Lower lobe of right lung (tissue), 2 donors: ENCODE measurements at regions not wholly inside any gene's neighbourhood (a gene's known extent, or its start where the extent isn't known, plus 50 kb on each side); places are given as distances from the start of the nearest gene placed in this dataset.

ENCODE experiments used
- ATAC-seq, 2 donors: fragments of 200-7000 bp; cut with Tn5 transposase; one replicate each; pipeline ENCODE4 v1.9.1; 2020 to 2022; ENCODE audit warnings: mild to moderate bottlenecking in 2 of 2, moderate library complexity in 2 of 2
- DNase-seq: peaks from one replicate; pipeline ENCODE4 v3.0.0-alpha.2; 2020
- H3K27ac ChIP-seq: fragments of 200-600 bp; one replicate; pipeline ENCODE4 v1.8.0; 2022
- H3K27me3 ChIP-seq: fragments of 200-600 bp; one replicate; pipeline ENCODE4 v1.8.0; 2022; ENCODE audit warnings: low read depth
- H3K36me3 ChIP-seq: fragments of 200-600 bp; one replicate; pipeline ENCODE4 v1.8.0; 2022; ENCODE audit warnings: mild to moderate bottlenecking
- H3K4me1 ChIP-seq: fragments of 200-600 bp; one replicate; pipeline ENCODE4 v1.8.0; 2022
- H3K4me3 ChIP-seq: fragments of 200-600 bp; one replicate; pipeline ENCODE4 v1.8.0; 2022; ENCODE audit warnings: mild to moderate bottlenecking
- H3K9me3 ChIP-seq: fragments of 200-600 bp; one replicate; pipeline ENCODE4 v1.8.0; 2022
- intact Hi-C: fragments of 100-400 bp; cut with DNase I; formaldehyde crosslinking; loops from one replicate; pipeline ENCODE4 v1.11.0; 2022
- TF ChIP-seq, protein P1 (sequence below): fragments of 200-600 bp; IDR thresholded peaks from one replicate; pipeline ENCODE4 v1.8.0; 2022; ENCODE audit warnings: antibody characterized with exemption, mild to moderate bottlenecking
- donor health status: DM: no; HTN: yes; CAD: no; lungs with severe emphysema.

DNA sequence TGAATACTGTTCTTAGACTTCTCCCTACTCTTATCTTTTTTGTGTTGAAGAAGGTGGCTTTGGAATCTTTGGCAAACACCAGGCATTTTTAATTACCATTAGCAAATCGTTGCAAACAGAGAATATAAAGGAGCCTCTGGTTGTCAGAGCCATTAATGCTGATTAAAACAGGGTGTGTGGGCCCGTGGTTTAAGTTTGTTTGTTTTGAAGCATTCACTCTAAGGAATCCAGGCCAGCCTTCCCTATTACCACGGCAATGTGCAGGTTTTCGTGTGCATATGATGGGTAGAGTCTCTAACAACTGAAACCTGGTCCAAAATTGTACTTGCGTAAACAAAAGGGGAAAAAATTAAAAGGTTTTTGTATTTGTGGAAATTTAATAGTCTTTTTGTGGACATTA is 141.2 kb upstream of the GMNC start:
- Histone ChIP-seq H3K27ac (no peak overlapping the region), H3K9me3 (no peaks in the 10 kb centered on the region), H3K4me3 (no peak overlapping the region), H3K4me1 (no peaks in the 10 kb centered on the region), H3K36me3 (no peaks in the 10 kb centered on the region), H3K27me3 (no peaks in the 10 kb centered on the region)
- no peak for DNase-seq
- TF ChIP-seq, protein P1, sequence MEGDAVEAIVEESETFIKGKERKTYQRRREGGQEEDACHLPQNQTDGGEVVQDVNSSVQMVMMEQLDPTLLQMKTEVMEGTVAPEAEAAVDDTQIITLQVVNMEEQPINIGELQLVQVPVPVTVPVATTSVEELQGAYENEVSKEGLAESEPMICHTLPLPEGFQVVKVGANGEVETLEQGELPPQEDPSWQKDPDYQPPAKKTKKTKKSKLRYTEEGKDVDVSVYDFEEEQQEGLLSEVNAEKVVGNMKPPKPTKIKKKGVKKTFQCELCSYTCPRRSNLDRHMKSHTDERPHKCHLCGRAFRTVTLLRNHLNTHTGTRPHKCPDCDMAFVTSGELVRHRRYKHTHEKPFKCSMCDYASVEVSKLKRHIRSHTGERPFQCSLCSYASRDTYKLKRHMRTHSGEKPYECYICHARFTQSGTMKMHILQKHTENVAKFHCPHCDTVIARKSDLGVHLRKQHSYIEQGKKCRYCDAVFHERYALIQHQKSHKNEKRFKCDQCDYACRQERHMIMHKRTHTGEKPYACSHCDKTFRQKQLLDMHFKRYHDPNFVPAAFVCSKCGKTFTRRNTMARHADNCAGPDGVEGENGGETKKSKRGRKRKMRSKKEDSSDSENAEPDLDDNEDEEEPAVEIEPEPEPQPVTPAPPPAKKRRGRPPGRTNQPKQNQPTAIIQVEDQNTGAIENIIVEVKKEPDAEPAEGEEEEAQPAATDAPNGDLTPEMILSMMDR: no peak
- ATAC-seq: no peak
- intact Hi-C loops: no loop called here

DNA sequence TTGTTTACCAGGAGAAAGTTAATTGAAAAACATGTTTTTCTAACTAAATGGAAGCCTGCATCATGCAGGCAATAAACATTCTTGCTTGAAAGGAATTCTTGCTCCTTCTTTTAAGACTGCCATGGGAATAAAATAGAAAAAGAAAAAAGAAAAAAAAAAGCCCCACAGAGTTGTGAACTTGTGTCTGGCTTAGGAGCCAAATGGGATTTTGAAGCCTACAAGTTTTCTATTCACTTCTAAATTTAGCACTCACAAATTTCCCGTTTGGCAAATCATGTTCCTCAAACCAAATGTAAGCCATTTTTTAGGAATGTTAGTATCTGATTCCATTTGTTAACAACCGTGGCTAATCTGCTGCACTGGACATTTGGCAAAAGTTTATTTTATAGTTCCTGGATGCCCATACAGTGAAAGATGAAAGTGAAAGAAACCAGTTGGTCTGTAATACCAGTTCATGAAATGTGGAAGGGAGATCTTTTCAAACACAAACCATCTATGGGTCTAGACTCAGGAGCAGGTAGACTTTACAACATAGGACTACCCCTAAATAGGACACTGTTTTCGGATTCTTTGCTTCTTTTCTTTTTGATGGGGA is 133.8 kb upstream of the GMNC start:
- no peaks in the 10 kb centered on the region for H3K4me1 ChIP-seq
- TF ChIP-seq, protein P1: no peak

DNA sequence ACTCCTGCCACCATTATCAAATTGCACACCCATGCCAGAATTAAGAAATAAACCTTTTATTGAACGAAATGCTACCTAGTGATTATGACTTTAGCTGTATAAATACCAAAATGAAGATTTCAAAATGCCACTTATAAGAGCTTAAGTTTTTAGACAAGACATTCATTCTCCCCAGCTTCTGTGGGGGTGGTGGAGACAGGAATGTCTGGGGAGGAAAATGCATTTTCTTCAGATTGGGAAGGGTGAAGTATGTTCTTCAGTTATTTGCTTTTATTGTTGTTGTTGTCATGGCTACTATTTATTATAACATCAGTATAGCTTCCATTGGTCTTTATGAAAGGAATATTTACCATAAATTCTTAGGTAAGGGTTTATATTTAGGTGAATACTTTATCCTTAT is 132.7 kb upstream of the GMNC start:
- no peaks in the 10 kb centered on the region for H3K9me3 ChIP-seq
- H3K4me3 ChIP-seq: no peak overlapping the region
- intact Hi-C loops: no loop called here
- no peaks in the 10 kb centered on the region for H3K27me3 ChIP-seq
- H3K27ac ChIP-seq: no peak overlapping the region
- DNase-seq: no peak
- no peaks in the 10 kb centered on the region for H3K4me1 ChIP-seq
- TF ChIP-seq, protein P1: no peak
- ATAC-seq: no peak
- H3K36me3 ChIP-seq: no peaks in the 10 kb centered on the region

More for the DNA sequence above, 133.8 kb upstream of the GMNC start:
- Histone ChIP-seq H3K27ac (no peak overlapping the region), H3K27me3 (no peaks in the 10 kb centered on the region), H3K4me3 (no peak overlapping the region), H3K36me3 (no peaks in the 10 kb centered on the region), H3K9me3 (no peaks in the 10 kb centered on the region)
- intact Hi-C loops: no loop called here
- DNase-seq (no peak), ATAC-seq (no peak)

DNA sequence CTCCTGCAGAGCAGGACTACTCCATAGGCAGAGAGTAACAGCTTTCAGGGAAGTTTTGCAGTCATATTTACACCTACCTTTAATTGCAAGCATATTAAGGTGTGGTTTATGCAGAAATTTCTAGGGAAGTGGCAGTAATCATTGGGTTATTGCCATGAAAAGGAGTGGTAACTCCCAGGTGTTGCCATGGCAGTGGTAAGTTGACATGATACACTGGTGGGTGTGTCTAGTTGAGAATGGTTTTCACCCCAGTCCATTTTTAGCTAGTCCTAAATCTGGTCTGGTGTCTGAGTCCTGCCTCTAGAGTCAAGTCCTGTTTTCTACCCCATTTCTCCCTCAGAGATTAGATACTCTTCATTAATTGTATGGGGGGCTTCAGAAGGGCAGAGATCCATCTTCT is 128.4 kb upstream of the GMNC start:
- H3K27ac ChIP-seq: no peak overlapping the region
- peaks cover 4% of the 10 kb centered on the region for H3K9me3 ChIP-seq
- ATAC-seq (no peak), DNase-seq (no peak)
- TF ChIP-seq, protein P1: no peak
- no peaks in the 10 kb centered on the region for H3K4me1 ChIP-seq
- H3K36me3 ChIP-seq: no peaks in the 10 kb centered on the region
- intact Hi-C loops: no loop called here
- H3K27me3 ChIP-seq: no peaks in the 10 kb centered on the region
- H3K4me3 ChIP-seq: no peak overlapping the region

DNA sequence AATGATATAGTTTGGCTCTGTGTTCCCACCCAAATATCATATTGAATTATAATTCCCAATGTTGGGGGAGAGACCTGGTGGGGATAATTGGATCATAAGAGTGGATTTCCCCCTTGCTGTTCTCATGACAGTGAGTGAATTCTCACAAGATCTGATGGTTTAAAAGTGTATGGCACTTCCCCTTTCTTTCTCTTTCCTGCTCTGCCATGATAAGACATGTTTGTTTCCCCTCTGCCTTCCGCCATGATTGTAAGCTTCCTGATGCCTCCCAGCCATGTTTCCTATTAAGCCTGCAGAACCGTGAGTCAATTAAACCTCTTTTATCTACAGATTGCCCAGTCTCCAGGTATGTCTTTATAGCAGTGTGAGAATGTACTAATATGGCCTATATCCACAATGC is 126.7 kb upstream of the GMNC start:
- no peaks in the 10 kb centered on the region for H3K27me3 ChIP-seq
- no peak overlapping the region for H3K4me3 ChIP-seq
- peaks cover 4% of the 10 kb centered on the region for H3K9me3 ChIP-seq
- no peak overlapping the region for H3K27ac ChIP-seq
- no peaks in the 10 kb centered on the region for H3K4me1 ChIP-seq
- TF ChIP-seq, protein P1: no peak
- DNase-seq (no peak), ATAC-seq (no peak)
- intact Hi-C loops: no loop called here
- no peaks in the 10 kb centered on the region for H3K36me3 ChIP-seq

DNA sequence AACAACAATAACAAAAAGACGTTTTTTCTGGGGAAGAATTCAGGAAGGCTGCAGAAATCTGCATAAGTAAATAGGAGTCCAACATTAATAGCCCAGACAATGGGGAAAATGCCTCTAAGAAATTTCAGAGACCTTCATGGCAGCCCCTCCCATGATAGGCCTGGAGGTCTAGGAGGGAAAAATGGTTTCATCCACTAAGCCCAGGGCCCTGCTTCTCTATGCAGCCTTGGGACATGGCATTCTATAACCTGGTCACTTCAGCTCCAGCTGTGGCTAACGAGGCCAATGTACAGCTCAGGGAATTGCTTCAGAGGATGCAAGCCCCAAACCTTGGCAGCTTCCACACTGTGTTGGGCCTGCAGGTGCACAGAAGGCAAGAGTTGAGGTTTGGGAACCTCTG is 125.6 kb upstream of the GMNC start:
- no peak overlapping the region for H3K4me3 ChIP-seq
- no peaks in the 10 kb centered on the region for H3K27me3 ChIP-seq
- no peak overlapping the region for H3K27ac ChIP-seq
- DNase-seq (no peak), ATAC-seq (no peak)
- TF ChIP-seq, protein P1: no peak
- no peaks in the 10 kb centered on the region for H3K4me1 ChIP-seq
- intact Hi-C loops: no loop called here
- no peaks in the 10 kb centered on the region for H3K36me3 ChIP-seq
- H3K9me3 ChIP-seq: peaks cover 4% of the 10 kb centered on the region
